ENCODE measurements at regions not wholly inside any gene's neighbourhood (a gene's known extent, or its start where the extent isn't known, plus 50 kb on each side); places are given as distances from the start of the nearest gene placed in this dataset.
A peak's percentile ranks its signal among the peaks of the same experiment; 100 is the strongest.
"Not testable (repeated sequence)": the region's sequence is repeated elsewhere in the genome, so short reads cannot be mapped to it uniquely, and the experiment has no call there.

DNA sequence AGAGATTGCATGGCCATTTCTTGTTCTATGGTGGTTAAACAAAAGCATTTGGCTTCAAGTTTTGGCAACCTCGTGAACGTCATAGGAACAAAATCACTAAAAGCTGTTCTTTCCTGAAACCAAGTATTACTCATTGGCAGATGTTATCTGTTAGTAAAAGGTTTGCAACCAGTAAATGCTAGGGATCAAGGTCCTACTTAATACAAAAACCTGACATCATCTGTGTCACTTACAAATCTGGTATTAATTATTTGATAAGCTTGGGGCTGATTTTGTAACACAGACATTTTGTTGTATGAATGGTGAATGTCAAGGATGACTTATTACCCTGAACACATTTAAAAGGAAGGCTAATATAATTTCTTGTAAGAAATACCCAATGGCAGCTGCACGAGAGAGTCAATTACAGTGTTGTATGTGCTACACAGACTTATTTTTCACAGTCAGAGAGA is 486.4 kb upstream of the ZNF608 start:
- ATAC-seq (ENCODE audit: low FRiP score) = no peak
- H3K27me3 ChIP-seq (ENCODE audit: control insufficient read depth in 1 of 2, insufficient read depth in 2 of 2, low read length in 1 of 2) = no peaks in the 10 kb centered on the region
- no peak overlapping the region for H3K4me3 ChIP-seq (ENCODE audit: low read length in 2 of 2)
- intact Hi-C loops (cut with DNase I) = no loop called here
- no peak overlapping the region for H3K27ac ChIP-seq (ENCODE audit: low read depth in 1 of 2, low read length in 2 of 2)
- H3K36me3 ChIP-seq (ENCODE audit: control insufficient read depth in 1 of 2, insufficient read depth in 2 of 2, low read length in 1 of 2) = no peaks in the 10 kb centered on the region
- no peak for DNase-seq
- H3K4me1 ChIP-seq (ENCODE audit: control insufficient read depth in 1 of 2, insufficient read depth in 2 of 2, low read length in 2 of 2) = no peaks in the 10 kb centered on the region
- no peaks in the 10 kb centered on the region for H3K9me3 ChIP-seq (ENCODE audit: control insufficient read depth, low read length)
- WGBS, 2 donors = 54 to 70% methylated on average over 3 of the region's 3 CpGs

DNA sequence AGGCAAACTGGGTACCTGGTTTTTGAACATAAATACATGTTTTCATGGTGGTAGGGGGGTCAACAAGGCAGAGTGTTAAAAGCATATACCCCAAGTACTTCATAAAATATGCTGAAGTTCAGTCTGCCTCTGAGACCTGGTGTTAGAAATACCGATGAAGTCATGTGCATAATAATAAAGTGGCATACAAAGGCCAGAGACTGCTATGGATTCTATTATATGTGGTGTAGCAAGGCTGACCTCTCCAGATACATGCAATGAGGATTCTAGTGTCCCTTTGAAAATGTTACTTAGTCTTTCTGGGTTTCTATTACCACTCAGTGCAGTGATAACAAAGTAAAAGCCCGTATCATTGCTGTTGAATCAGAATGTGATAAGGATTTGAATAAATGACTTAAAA is 487.5 kb upstream of the ZNF608 start:
- no peak for ATAC-seq (ENCODE audit: low FRiP score)
- WGBS, 2 donors = 82 to 84% methylated on average over 2 of the region's 2 CpGs

DNA sequence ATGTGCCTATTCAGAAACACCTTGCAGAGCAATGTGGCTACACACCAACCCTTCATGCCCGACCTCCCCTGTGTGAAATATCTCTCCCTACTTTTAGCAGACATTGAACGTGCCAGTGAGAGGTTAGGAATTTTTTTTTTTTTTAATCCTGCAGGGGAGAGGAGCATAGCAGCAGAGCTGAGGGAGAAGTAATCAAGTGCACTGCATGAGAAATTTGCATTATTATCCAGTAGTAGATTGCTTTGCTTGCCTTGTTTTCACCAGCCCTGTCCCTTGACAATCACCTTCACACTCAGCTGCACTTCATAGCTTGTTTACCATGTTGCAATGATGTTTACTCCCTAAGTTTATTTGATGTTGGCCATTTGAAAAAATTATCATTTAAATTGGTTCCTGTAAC is 489.6 kb upstream of the ZNF608 start:
- intact Hi-C loops (cut with DNase I) = no loop called here
- ATAC-seq (ENCODE audit: low FRiP score) (no peak), DNase-seq (no peak)
- H3K36me3 ChIP-seq (ENCODE audit: control insufficient read depth in 1 of 2, insufficient read depth in 2 of 2, low read length in 1 of 2) = no peaks in the 10 kb centered on the region
- H3K9me3 ChIP-seq (ENCODE audit: control insufficient read depth, low read length) = no peaks in the 10 kb centered on the region
- no peaks in the 10 kb centered on the region for H3K4me1 ChIP-seq (ENCODE audit: control insufficient read depth in 1 of 2, insufficient read depth in 2 of 2, low read length in 2 of 2)
- 76 to 81% methylated on average over 2 of the region's 2 CpGs for WGBS, 2 donors
- H3K4me3 ChIP-seq (ENCODE audit: low read length in 2 of 2) = no peak overlapping the region
- H3K27ac ChIP-seq (ENCODE audit: low read depth in 1 of 2, low read length in 2 of 2) = no peak overlapping the region
- no peaks in the 10 kb centered on the region for H3K27me3 ChIP-seq (ENCODE audit: control insufficient read depth in 1 of 2, insufficient read depth in 2 of 2, low read length in 1 of 2)

More for the DNA sequence above, 487.5 kb upstream of the ZNF608 start:
- H3K36me3 ChIP-seq (ENCODE audit: control insufficient read depth in 1 of 2, insufficient read depth in 2 of 2, low read length in 1 of 2) = no peaks in the 10 kb centered on the region
- no peak for DNase-seq
- H3K4me3 ChIP-seq (ENCODE audit: low read length in 2 of 2) = no peak overlapping the region
- H3K27ac ChIP-seq (ENCODE audit: low read depth in 1 of 2, low read length in 2 of 2) = no peak overlapping the region
- intact Hi-C loops (cut with DNase I) = no loop called here
- no peaks in the 10 kb centered on the region for H3K9me3 ChIP-seq (ENCODE audit: control insufficient read depth, low read length)
- no peaks in the 10 kb centered on the region for H3K4me1 ChIP-seq (ENCODE audit: control insufficient read depth in 1 of 2, insufficient read depth in 2 of 2, low read length in 2 of 2)
- no peaks in the 10 kb centered on the region for H3K27me3 ChIP-seq (ENCODE audit: control insufficient read depth in 1 of 2, insufficient read depth in 2 of 2, low read length in 1 of 2)

DNA sequence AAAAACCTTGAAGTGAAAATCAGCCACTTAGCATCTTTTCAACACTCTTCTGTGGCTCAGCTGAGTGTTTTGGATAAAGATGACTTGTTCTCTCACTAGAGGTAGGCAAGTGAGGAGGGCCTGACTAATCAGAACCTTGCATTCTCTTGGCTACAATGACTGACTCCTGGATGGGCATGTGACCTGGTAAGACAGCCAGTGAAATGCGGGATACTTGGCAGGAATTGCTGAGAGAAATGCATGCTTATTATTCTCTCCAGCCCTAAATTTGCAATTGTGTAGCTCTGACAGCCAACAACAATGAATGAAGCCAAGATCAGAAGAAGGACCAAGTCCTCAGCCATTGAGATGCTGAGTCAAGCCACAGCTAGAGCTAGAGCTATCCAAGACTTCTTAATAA is 490.5 kb upstream of the ZNF608 start:
- Histone ChIP-seq H3K27me3 (ENCODE audit: control insufficient read depth in 1 of 2, insufficient read depth in 2 of 2, low read length in 1 of 2) (no peaks in the 10 kb centered on the region), H3K4me3 (ENCODE audit: low read length in 2 of 2) (no peak overlapping the region), H3K36me3 (ENCODE audit: control insufficient read depth in 1 of 2, insufficient read depth in 2 of 2, low read length in 1 of 2) (no peaks in the 10 kb centered on the region), H3K4me1 (ENCODE audit: control insufficient read depth in 1 of 2, insufficient read depth in 2 of 2, low read length in 2 of 2) (no peaks in the 10 kb centered on the region), H3K9me3 (ENCODE audit: control insufficient read depth, low read length) (no peaks in the 10 kb centered on the region), H3K27ac (ENCODE audit: low read depth in 1 of 2, low read length in 2 of 2) (no peak overlapping the region)
- DNase-seq = no peak
- no peak for ATAC-seq (ENCODE audit: low FRiP score)
- intact Hi-C loops (cut with DNase I) = no loop called here
- 0 to 14% methylated on average over 1 of the region's 1 CpG for WGBS, 2 donors

DNA sequence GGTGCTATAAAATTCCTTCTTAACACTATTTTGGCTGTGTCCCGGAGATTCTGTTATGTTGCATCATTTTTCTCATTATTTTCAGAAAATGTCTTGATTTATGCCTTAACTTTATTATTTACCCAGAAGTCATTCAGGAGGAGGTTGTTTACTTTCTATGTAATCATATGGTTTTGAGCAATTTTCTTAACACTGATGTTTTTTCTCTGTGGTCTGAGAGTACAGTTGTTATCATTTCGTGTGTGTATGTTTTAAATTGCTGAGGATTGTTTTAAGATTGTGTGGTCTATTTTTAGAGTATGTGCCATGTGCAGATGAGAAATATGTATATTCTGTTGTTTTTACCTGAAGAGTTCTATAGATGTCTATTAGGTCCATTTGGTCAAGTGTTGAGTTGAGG is 498.1 kb upstream of the ZNF608 start:
- Histone ChIP-seq H3K4me1 (ENCODE audit: control insufficient read depth in 1 of 2, insufficient read depth in 2 of 2, low read length in 2 of 2) (no peaks in the 10 kb centered on the region), H3K36me3 (ENCODE audit: control insufficient read depth in 1 of 2, insufficient read depth in 2 of 2, low read length in 1 of 2) (no peaks in the 10 kb centered on the region), H3K4me3 (ENCODE audit: low read length in 2 of 2) (no peak overlapping the region), H3K27me3 (ENCODE audit: control insufficient read depth in 1 of 2, insufficient read depth in 2 of 2, low read length in 1 of 2) (no peaks in the 10 kb centered on the region), H3K9me3 (ENCODE audit: control insufficient read depth, low read length) (no peaks in the 10 kb centered on the region), H3K27ac (ENCODE audit: low read depth in 1 of 2, low read length in 2 of 2) (no peak overlapping the region)
- 79 to 84% methylated on average over 2 of the region's 2 CpGs for WGBS, 2 donors
- ATAC-seq (ENCODE audit: low FRiP score) (no peak), DNase-seq (no peak)
- intact Hi-C loops (cut with DNase I) = no loop called here

DNA sequence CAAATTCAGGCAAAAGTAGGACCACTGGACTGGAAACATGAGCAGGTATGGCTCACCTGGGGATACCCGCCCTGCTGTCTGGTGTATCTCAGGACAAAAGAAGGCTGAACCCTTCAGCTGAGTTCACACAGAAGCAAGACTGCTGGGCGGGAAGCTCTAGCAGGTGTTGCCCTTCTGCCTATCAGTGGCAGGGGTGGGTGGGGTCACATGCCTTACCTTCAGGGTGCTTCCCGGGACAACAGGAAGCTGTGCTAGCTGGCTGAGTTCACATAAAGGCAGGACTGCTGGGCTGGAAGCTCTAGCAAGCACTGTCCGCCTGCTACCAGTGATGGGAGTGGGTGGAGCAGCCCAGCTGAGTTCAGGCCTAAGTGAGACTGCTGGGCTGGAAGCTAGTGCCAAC is 498.8 kb upstream of the ZNF608 start:
- Histone ChIP-seq H3K27me3 (ENCODE audit: control insufficient read depth in 1 of 2, insufficient read depth in 2 of 2, low read length in 1 of 2) (no peaks in the 10 kb centered on the region), H3K4me1 (ENCODE audit: control insufficient read depth in 1 of 2, insufficient read depth in 2 of 2, low read length in 2 of 2) (no peaks in the 10 kb centered on the region), H3K4me3 (ENCODE audit: low read length in 2 of 2) (no peak overlapping the region), H3K36me3 (ENCODE audit: control insufficient read depth in 1 of 2, insufficient read depth in 2 of 2, low read length in 1 of 2) (no peaks in the 10 kb centered on the region), H3K9me3 (ENCODE audit: control insufficient read depth, low read length) (no peaks in the 10 kb centered on the region), H3K27ac (ENCODE audit: low read depth in 1 of 2, low read length in 2 of 2) (no peak overlapping the region)
- DNase-seq (no peak), ATAC-seq (ENCODE audit: low FRiP score) (no peak)
- intact Hi-C loops (cut with DNase I) = no loop called here
- 92 to 95% methylated on average over 4 of the region's 4 CpGs for WGBS, 2 donors

DNA sequence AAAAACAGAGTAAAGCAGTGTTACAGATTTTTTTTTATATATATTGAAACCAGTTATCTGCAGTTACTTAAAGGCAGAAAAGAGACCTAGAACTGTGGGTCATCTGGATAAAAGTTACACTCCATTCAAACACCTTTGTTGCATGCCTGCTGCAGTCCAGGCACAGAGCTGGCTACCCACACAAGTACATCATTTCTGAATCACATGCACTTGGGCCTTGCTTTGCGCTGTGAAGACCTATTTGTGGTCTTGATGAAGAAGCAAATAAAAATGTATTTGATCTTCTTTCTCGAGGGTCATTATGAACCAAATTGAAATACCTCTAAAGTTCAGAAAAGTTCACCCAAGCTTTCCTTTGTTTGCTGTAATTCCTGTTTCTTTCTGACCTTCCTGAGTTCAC is 503.0 kb upstream of the ZNF608 start:
- ATAC-seq (ENCODE audit: low FRiP score) (no peak), DNase-seq (no peak)
- H3K4me3 ChIP-seq (ENCODE audit: low read length in 2 of 2) = no peak overlapping the region
- no peak overlapping the region for H3K27ac ChIP-seq (ENCODE audit: low read depth in 1 of 2, low read length in 2 of 2)
- H3K36me3 ChIP-seq (ENCODE audit: control insufficient read depth in 1 of 2, insufficient read depth in 2 of 2, low read length in 1 of 2) = no peaks in the 10 kb centered on the region
- no peaks in the 10 kb centered on the region for H3K9me3 ChIP-seq (ENCODE audit: control insufficient read depth, low read length)
- H3K27me3 ChIP-seq (ENCODE audit: control insufficient read depth in 1 of 2, insufficient read depth in 2 of 2, low read length in 1 of 2) = no peaks in the 10 kb centered on the region
- intact Hi-C loops (cut with DNase I) = no loop called here
- WGBS, 2 donors = 80 to 92% methylated on average over 2 of the region's 2 CpGs
- no peaks in the 10 kb centered on the region for H3K4me1 ChIP-seq (ENCODE audit: control insufficient read depth in 1 of 2, insufficient read depth in 2 of 2, low read length in 2 of 2)

DNA sequence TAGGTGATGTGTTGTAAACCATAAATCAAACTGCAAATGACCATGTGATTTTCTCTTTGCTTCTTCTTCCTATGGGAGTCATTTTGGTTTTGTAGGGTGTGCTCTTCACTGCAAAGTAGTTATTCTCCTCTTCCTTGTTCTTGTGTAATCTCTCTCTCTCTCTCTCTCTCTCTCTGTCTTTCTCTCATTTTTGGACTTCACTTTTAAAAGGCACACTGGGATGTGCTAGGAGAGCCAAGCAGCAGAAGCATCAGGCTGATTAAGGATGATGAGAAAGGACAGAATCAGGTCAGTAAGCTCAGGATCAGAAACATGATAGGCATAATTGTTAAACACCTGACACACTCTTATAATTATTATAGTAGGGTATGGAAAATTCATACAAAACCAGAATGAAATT is 505.3 kb upstream of the ZNF608 start:
- DNase-seq = no peak
- intact Hi-C loops (cut with DNase I) = no loop called here

DNA sequence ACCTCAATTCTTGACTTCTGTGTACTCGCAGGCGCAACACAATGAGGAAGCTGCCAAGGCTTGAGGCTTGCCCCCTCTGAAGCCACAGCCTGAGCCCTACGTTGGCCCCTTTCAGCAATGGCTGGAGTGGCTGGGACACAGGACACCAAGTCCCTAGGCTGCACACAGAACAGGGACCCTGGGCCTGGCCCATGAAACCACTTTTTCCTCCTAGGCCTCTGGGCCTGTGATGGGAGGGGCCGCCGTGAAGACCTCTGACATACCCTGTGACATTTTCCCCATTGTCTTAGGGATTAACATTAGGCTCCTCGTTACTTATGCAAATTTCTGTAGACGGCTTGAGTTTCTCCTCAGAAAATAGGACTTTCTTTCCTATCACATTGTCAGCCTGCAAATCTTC is 507.2 kb upstream of the ZNF608 start:
- H3K9me3 ChIP-seq (ENCODE audit: control insufficient read depth, low read length); H3K4me3 ChIP-seq (ENCODE audit: low read length in 2 of 2); intact Hi-C loops (cut with DNase I); H3K4me1 ChIP-seq (ENCODE audit: control insufficient read depth in 1 of 2, insufficient read depth in 2 of 2, low read length in 2 of 2); H3K27ac ChIP-seq (ENCODE audit: low read depth in 1 of 2, low read length in 2 of 2); H3K27me3 ChIP-seq (ENCODE audit: control insufficient read depth in 1 of 2, insufficient read depth in 2 of 2, low read length in 1 of 2); ATAC-seq (ENCODE audit: low FRiP score); H3K36me3 ChIP-seq (ENCODE audit: control insufficient read depth in 1 of 2, insufficient read depth in 2 of 2, low read length in 1 of 2): not testable (repeated sequence)
- peak in 1 of 2 donors; percentile 47 for DNase-seq
- WGBS, 2 donors = 96 to 98% methylated on average over 7 of the region's 7 CpGs

More for the DNA sequence above, 505.3 kb upstream of the ZNF608 start:
- Histone ChIP-seq H3K4me1 (ENCODE audit: control insufficient read depth in 1 of 2, insufficient read depth in 2 of 2, low read length in 2 of 2) (no peaks in the 10 kb centered on the region), H3K27ac (ENCODE audit: low read depth in 1 of 2, low read length in 2 of 2) (no peak overlapping the region), H3K4me3 (ENCODE audit: low read length in 2 of 2) (no peak overlapping the region), H3K36me3 (ENCODE audit: control insufficient read depth in 1 of 2, insufficient read depth in 2 of 2, low read length in 1 of 2) (no peaks in the 10 kb centered on the region), H3K9me3 (ENCODE audit: control insufficient read depth, low read length) (no peaks in the 10 kb centered on the region), H3K27me3 (ENCODE audit: control insufficient read depth in 1 of 2, insufficient read depth in 2 of 2, low read length in 1 of 2) (no peaks in the 10 kb centered on the region)
- no peak for ATAC-seq (ENCODE audit: low FRiP score)
